ENCODE measurements at regions not wholly inside any gene's neighbourhood (a gene's known extent, or its start where the extent isn't known, plus 50 kb on each side); places are given as distances from the start of the nearest gene placed in this dataset.
"Not testable (repeated sequence)": the region's sequence is repeated elsewhere in the genome, so short reads cannot be mapped to it uniquely, and the experiment has no call there.

DNA sequence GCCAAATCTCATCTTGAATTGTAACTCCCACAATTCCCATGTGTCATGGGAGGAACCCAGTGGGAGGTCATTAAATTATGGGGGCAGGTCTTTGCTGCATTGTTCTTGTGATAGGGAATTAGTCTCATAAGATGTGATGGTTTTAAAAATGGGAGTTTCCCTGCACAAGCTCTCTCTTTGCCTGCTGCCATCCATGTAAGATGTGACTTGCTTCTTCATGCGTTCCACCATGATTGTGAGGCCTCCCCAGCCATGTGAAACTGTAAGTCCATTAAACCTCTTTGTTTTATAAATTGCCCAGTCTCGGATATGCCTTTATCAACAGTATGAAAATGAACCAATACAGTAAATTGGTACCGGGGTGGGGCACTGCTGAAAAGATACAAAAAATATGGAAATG lies 974.5 kb downstream of the MCTP2 start:
- DNase-seq, result not testable (repeated sequence)

DNA sequence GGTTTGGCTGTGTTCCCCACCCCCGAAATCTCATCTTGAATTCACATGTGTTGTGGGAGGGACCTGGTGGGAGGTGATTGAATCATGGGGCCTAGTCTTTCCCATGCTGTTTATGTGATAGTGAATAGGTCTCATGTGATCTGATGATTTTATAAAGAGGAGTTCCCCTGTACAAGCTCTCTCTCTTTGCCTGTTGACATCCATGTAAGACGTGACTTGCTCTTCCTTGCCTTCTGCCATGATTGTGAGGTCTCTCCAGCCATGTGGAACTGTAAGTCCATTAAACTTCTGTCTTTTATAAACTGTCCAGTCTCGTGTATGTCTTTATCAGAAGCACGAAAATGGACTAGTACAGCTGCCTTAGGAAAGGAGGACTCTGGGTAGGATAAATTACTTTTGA lies 976.7 kb downstream of the MCTP2 start:
- DNase-seq, result no peak

DNA sequence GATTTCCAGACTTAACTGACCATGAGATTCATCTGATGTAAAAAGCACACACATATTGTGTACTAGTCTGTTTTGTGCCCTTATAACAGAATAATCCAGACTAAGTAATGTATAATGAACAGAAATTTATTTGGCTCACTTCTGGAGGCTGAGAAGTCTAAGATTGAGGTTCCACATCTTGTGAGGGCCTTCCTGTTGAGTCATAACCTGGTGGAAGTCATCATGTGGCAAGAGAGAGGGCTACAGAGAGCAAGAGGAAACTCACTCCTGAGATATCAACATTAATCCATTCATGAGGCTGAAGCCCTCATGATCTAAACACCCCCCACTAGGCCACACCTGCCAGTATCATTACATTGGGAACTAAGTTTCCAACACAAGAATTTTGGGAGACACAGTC lies 977.6 kb downstream of the MCTP2 start:
- DNase-seq, result no peak

DNA sequence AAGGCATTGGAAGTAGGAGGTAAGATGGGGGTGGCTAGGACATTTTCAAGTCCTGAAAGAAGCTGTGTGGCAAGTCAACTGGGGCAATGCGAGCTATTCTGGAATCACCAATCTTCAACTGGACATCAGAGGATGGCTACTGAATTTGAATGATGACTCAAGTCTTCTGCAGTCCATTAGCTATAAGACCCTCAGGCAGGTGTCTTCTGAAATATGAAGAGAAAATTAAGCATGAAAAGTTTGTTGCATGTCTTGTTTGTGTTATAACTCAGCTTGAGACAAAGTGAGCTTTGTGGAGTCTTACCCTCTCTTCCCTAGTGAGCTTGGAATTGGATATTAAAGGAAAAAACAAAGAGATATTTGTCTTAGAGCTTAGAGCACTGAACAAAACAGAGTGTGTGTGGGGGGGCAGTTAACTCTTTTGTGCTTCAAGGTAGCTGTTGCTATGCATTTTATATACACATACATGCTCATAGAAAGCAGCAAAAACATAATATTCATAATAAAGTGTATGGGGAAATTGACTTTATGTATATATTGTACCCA lies 979.1 kb downstream of the MCTP2 start:
- no peak for DNase-seq

DNA sequence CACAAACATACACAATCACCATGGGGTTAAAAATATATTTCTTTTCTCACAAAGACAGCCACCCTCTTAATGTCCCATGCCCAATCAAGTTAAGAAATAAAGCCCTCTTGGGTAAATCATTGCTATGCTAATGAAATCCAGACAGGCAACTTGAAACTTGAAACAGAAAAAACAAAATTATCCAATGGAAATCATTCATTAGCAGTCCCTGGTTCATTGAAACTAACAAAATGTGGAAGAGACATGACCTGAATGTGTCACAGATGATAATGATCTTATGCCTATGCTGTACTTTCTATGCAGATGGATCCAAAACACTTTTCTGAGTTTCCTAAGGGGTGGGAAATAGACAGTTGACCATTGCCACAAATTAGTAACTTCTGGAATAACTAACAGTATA lies 983.7 kb downstream of the MCTP2 start:
- DNase-seq, result no peak

DNA sequence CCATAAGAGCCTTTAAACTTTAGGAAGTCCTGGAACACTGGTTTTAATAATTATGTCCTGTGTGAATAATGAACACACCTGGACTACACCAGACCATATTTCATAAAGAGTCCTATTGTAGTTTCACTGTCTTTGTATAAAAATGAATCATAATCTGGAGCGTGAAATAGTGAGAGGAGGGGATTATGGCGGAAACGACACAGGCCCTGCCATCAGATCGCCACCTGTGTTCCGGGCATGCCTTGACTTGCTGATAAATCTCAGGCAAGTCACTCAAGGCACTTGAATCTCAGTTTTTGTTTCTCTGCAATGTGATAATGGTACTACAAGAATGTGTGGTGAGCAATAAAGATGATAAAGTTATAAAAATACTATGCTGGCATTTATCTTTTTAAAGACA lies 995.5 kb downstream of the MCTP2 start:
- DNase-seq, result no peak

DNA sequence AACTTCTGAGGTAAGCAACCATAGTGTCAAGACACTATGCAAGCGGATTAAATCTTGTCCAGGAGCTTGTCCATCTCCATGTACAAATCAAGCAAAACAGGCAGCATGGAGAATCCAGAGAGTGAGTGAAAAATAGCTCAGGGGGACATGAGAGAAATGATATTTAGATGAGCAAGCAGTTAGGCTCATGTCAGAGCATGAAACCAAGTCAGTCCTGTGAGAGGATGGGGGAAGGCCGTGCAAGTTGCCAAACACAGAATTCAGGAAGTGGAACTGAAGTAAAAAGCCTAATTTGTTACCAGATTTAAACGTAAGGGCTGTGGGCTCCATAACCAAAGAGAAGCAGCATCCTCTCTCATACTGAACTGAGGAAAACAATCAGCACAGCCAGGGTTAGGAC lies 995.9 kb downstream of the MCTP2 start:
- DNase-seq, result no peak

DNA sequence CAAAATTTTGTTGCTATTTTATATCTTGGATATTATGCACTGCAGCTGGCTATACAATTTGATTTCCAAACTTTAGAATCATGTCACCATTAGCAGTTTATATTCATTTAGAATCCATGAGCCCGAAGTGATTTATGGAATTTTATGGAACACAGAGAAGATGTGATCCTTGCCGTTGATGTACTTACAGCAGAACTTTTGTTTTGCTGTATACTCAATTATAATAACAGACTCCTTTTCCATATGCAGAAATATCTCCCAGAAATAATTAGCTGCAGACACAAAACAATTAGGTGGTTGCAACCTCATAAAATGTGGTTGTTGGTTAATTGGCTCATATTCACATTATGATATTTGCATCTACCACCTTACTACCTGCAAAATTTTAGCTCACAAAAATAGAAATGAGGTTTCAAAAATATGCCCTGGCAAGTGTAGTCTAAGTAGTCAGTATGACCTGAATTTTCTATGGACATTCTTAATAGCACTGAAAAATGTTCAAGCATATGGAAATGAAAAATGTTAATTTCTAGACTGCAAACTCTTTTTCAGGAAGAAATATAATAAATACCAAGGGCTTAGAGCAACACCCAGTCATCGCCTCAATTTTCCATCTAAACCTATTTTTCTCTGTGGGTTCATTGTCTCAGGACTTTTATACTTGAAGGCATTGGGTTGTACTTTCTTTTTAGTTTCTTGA lies 997.6 kb downstream of the MCTP2 start:
- DNase-seq, result no peak

DNA sequence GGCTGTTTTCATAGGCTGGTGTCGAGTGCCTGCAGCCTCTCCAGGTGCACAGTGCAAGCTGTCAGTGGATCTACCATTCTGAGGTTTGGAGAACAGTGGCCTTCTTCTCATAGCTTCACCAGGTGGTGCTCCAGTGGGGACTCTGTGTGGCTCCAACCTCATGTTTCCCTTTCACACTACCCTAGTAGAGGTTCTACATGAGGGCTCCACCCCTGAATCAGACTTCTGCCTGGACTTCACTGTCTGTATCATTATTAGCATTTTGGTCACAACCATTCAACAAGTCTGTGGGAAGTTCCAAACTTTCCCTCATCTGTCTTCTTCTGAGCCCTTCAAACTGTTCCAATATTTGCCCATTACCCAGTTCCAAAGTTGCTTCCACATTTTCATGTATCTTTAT lies 1003.7 kb downstream of the MCTP2 start:
- no peak for DNase-seq

DNA sequence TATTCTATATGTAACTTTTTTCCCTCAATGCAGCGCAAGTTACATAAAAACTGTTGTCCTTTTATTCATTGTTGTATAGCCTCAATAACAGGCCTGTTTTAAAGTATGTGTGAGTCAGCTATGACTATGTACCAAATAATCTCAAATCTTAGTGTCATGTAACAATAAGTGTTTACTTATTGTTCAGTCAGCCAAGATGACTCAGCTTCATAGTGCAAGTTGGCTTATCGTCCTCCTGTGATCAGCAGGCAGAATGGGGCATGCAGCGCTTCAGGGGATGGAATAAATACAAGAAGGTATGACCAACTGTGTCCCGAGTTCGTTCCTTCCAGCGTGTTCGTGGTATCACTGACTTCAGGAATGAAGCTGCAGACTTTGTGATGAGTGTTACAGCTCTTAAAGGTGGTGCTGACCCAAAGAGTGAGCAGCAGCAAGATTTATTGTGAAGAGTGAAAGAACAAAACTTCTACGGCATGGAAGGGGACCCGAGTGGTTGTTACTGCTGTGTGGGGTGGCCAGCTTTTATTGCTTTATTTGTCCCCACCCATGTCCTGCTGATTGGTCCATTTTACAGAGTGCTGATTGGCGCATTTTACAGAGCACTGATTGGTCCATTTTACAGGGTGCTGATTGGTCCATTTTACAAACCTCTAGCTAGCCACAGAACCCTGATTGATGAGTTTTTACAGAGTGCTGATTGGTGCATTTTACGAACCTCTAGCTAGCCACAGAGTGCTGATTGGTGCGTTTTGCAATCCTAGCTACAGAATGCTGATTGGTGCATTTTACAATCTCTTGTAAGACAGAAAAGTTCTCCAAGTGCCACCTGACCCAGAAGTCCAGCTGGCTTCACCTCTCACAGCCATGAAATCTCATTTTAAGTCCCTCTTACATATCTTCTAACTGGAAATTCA lies 1016.0 kb downstream of the MCTP2 start:
- no peak for DNase-seq

DNA sequence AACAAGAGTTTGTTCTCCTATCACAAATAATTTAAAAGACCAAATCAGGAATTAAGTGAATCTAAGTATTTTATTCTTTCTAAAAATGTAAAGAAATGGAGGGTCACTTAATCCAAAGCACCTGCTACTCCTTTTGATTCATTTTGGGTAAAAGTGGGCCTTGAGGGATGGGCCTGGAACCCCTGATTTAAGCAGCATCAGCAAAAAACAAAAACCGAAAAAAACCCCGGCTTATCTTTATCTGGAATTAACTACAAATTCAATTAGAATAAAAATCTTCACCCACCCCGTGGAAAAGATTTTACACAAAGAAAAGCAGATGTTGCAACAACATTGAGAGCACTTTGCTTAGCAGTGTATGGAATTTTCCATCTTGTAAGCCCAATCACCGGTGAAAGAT lies 1018.2 kb downstream of the MCTP2 start:
- no peak for DNase-seq

DNA sequence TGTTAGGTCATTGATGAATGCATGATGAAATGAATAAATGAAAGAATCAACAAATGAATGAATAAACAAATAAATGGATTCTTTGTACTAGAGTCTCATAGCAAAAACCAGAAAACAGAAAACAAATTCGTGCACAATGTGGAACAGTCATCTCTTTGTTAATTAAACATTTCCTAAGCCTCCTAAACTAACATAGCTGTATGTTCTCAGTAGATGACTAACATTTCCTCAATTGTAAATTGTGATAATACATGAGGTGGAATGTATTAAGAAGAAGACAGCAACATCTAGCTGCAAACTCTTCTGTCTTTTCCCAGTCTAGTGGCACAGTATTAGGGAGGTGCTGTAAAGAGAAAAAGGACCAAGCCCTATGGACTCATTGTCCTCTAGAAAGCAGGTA lies 1021.0 kb downstream of the MCTP2 start:
- no peak for DNase-seq

DNA sequence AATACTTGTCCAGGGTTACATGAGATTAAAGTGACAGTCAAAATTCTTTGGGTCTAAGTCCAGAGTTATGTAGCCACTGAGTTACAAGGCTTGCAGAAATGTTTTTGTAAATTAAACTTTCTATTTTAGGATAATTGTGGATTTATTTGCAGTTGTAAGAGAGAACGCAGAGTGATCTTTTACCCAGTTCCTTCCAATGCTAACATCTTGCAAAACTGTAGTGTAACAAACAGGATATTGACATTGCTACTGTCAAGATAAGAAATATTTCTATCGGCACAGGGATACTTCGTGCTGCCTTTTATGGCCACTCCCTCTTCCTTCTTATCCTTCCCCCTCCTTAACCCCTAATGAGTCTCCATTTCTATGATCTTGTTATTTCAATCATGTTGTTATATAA lies 1022.9 kb downstream of the MCTP2 start:
- DNase-seq, result no peak

DNA sequence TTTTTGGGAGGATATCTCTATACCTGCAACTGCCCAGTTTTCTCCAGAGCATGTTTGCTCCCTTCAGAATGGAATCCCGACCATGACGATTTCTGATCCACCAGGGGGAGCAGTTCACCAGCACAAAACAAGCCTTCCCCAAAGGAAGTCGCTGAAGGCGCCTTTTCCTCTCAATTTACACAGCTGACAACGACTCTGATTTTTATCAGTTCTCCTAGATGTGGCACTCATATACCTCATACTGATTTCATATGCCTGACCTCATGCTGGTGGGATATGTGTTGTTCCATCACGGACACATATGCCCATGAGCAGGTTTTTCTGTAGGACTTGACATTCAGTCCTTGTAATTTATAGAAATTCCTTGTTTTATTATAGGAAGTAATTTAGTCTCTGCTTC lies 1028.2 kb downstream of the MCTP2 start:
- DNase-seq, result peak; percentile 61 to 63

DNA sequence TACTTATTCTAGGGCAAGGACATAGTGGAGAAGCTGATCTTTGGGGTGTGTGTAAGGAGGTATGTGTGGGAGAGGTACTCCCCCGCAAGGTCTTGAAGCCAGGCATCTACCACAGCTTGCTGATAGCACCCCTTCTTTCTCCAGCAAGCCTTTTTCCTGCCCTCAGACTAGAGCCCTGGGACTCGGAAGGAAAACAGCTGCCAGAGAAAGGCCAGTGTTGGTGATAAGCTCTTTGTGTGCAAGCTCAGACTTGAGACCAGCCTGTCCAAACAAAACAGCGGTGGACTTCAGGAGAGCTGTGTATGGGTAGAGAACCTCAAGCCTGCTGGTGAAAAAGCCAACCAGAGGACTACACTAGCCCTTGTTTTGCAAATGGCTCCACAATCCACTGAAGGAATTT lies 1028.6 kb downstream of the MCTP2 start:
- DNase-seq, result no peak

DNA sequence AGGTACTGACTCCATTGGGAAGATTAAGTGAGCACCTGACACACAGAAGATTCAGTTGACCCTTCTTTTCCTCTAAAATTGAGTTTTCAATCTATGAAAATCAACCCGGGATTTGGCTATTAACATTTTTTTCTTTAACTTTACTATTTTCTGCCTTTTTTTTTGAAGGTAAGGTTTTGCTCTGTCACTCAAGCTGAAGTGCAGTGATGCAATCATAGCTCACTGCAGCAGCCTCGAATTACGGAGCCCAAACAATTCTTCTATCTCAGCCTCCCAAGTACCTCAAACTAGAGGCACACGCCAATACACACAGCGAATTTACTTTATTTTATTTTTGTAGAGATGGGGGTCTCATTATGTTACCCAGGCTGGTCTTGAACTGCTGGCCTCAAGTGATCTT lies 1029.5 kb downstream of the MCTP2 start:
- DNase-seq, result no peak

DNA sequence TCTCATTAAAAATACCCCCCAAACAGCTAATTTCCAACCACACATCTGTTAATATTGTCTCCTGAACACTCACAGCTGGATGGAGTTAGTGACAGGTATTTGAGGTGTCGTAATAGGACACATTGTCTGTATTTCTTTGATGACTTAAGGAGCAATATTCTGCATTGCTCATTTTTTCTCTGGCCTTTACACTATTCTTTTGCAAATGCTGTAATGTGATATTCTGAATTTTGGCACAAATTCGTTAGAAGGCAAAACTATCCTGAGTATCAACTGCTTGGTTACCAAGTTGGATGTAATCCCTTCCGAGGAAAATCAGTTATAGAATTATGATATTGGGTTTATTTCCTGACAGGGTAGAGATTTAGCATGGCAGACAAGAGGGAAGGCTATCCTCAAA lies 1030.2 kb downstream of the MCTP2 start:
- no peak for DNase-seq

DNA sequence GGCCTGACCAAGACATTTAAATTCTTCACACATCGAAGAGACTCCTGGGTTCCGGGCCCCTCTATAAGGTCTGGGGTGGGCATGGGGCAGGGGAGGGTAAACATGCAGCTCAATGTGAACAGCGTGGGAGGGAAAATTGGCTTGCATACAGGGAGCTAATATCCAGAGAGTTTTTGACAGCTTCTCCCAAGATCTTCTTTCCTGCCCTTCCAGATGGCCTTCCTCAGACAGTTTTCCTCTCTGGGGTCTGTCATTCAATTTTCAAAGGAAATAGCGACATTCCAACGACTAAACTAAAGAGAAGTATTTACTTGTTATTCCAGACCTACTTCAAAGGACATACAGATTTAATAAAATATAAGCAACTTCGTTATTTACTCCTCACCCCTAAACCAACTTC lies 1030.6 kb downstream of the MCTP2 start:
- no peak for DNase-seq

DNA sequence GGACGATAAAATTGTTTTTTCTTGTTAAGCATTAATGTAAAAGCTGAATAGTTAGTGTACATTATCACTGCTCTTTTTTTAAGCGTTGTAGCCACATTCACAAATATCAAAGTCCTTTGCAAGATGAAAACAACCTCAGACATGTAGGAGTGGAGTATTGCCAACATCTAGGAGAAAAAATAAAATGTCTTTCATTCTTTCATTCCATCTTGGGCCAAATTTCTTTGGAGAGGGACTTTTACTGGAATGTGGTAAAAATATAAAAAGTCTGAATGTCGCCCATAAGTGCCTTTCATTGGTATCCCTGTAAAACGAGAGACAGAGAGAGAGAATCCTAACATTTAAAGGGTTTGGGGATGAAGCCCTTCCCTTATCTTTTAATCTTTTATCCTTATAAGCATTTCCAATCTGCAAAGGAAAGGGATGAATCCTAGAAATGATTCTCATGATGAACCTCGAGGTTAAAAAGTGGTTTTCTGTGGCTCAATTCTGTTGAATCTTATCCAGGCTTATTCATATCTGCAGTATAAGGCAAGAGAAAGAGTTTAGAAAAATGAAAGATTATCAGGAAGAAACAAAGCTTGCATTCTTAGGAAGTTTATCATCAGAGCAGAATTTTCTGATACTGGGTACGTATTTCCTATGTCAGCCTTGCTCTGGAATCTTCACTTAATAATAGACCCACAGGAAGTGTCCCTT lies 1031.7 kb downstream of the MCTP2 start:
- DNase-seq, result no peak

DNA sequence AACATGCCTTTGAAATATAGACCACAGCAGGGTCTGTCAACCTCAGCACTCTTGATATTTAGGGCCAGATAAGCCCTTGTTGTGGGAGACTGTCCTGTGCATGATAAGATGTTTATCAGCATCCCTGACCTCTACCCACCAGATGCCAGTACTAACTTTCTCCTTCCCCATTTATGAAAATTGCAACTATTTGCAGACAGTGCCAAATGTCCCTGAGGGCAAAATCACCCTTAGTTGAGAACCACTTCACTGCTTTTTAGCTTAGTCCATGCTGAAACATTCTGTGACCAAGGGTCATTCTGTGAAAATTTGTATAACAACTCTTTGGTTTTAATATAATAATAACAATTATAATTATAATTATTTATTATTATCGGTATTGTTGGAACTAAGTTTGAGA lies 1032.4 kb downstream of the MCTP2 start:
- DNase-seq, result no peak

DNA sequence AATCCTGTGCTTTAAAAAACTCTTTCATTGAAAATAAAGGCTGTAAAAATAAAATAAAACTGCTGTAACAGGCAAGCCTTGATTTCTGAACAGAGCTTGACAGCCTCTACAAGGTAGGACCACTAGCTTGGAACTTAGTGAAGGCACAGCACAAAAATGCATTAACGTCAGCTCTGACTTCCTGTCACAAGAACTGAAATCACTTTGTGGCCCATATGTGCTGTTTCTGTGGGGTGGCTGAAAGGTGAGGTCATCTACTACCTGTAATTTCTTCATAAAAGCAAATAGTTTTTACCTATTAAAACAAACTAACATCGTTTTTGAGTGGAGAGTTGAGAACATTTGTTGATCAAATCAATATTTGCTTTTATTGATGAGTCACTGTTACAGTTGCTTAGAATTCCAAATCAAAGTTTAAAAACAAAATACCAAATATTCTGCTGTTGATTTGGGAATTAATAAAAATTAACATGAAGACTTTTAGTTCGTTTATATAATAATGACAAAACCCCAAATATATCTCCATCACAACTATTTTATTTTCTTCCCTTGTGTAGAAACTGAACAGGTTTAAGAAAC lies 1034.1 kb downstream of the MCTP2 start:
- no peak for DNase-seq

DNA sequence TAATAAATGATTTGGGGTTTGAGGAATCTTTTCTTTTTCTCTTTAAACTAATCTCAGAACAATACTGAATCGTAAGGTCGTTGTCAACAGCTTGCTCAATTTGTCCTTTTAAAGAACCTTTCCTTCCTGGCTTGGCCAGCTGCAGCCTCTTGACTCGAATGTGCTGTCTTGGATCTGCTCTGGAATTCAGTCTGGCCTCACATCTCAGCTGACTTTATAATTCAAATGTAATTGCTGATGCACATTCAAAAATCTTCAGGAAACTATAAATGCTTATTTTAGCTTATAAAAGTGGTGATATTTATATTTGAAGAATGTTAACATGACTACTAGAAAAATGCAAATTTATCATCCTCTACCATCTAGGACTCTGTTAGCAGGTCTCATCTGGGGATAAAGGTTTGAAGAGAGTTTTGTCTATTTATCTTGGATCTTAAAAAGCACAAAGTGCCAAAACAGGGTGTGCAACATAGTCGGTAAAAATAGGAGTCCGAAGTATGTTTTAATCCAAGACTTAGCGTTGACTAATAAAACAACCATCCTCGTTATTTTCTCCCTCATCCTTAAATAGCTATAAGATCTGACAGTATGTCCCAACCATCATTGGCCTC lies 1035.2 kb downstream of the MCTP2 start:
- no peak for DNase-seq

DNA sequence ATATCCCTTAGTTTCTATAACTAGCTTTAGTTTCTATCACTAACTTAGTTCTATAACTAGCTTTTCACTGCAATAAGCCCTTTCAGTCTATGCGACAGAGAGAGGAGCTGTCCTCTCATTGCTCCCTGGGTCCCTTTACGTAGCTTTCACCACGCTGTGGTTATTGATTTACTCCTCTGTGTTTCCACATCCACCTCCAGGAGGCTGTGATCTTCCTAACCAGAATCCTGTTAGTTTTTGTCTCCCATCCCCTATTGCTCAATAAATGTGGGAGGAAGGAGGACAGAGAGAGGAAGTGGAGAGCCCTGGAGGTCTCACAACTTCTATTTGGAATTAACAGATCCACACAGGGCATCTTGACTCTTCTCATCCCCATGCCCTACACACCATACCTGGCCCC lies 1036.1 kb downstream of the MCTP2 start:
- DNase-seq, result no peak

Data from SHP77 (cell line).